ENCODE measurements at regions not wholly inside any gene's neighbourhood (a gene's known extent, or its start where the extent isn't known, plus 50 kb on each side); places are given as distances from the start of the nearest gene placed in this dataset.
"Not testable (repeated sequence)": the region's sequence is repeated elsewhere in the genome, so short reads cannot be mapped to it uniquely, and the experiment has no call there.

DNA sequence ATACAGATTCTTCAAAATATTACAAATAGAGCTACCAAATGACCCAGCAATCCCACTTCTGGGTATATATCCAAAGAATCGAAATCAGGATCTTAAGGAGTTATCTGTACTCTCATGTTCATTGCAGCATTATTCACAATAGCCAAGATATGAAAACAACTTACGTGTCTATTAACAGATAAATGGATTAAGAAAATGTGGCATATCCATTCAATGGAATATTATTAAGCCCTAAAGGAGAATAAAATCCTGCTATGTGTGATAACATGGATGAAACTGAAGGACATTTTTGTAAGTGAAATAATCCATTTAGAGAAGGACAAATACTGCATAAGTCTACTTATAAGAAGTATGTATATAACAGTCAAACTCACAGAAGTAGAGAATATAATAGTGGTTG, 450.6 kb downstream of the TMEM232 start:
- peaks cover 26% of the 10 kb centered on the region for H3K9me3 Mint-ChIP-seq
- no peaks in the 10 kb centered on the region for H3K27me3 ChIP-seq

DNA sequence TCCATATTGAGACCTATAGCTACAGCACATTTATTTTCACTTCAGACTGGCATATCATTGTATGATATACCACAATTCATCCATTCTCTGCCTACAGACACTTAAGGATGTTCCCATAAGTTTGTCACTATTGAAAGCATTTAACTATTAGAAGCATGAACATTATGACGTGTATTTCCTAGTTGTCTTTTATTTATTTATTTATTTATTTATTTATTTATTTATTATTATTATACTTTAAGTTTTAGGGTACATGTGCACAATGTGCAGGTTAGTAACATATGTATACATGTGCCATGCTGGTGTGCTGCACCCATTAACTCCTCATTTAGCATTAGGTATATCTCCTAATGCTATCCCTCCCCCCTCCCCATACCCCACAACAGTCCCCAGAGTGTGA, 448.0 kb downstream of the TMEM232 start:
- not testable (repeated sequence) for H3K4me3 Mint-ChIP-seq; H3K9me3 ChIP-seq (ENCODE audit: low read depth)

More for the DNA sequence above, 450.6 kb downstream of the TMEM232 start:
- H3K27ac Mint-ChIP-seq, result no peak overlapping the region
- H3K79me2 ChIP-seq (ENCODE audit: low read depth), result no peaks in the 10 kb centered on the region
- H3K36me3 ChIP-seq, result no peaks in the 10 kb centered on the region
- H3K4me1 ChIP-seq, result no peaks in the 10 kb centered on the region
- peaks cover 3% of the 10 kb centered on the region for H3K4me1 Mint-ChIP-seq
- H3K36me3 Mint-ChIP-seq, result peaks cover 5% of the 10 kb centered on the region
- no peak overlapping the region for H3K9ac ChIP-seq
- H3K4me2 ChIP-seq, result no peak overlapping the region
- H4K20me1 ChIP-seq (ENCODE audit: low read depth), result no peaks in the 10 kb centered on the region
- peaks cover 5% of the 10 kb centered on the region for H3K9me3 ChIP-seq (ENCODE audit: low read depth)
- no peaks in the 10 kb centered on the region for H3F3A ChIP-seq (ENCODE audit: low read depth)
- TF ChIP-seq, protein P1, sequence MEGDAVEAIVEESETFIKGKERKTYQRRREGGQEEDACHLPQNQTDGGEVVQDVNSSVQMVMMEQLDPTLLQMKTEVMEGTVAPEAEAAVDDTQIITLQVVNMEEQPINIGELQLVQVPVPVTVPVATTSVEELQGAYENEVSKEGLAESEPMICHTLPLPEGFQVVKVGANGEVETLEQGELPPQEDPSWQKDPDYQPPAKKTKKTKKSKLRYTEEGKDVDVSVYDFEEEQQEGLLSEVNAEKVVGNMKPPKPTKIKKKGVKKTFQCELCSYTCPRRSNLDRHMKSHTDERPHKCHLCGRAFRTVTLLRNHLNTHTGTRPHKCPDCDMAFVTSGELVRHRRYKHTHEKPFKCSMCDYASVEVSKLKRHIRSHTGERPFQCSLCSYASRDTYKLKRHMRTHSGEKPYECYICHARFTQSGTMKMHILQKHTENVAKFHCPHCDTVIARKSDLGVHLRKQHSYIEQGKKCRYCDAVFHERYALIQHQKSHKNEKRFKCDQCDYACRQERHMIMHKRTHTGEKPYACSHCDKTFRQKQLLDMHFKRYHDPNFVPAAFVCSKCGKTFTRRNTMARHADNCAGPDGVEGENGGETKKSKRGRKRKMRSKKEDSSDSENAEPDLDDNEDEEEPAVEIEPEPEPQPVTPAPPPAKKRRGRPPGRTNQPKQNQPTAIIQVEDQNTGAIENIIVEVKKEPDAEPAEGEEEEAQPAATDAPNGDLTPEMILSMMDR (IDR thresholded peaks at IDR 0.05), result no peak
- TF ChIP-seq EZH2phosphoT487 (IDR thresholded peaks at IDR 0.05) (no peak), EZH2 (IDR thresholded peaks at IDR 0.05) (no peak)
- no peak overlapping the region for H2AFZ ChIP-seq (replicated peaks)
- no peak overlapping the region for H3K4me3 Mint-ChIP-seq
- no peak for DNase-seq (ENCODE audit: low spot score)
- no peak overlapping the region for H3K4me3 ChIP-seq
- H3K27me3 Mint-ChIP-seq (ENCODE audit: insufficient read depth, low read depth), result peaks cover 5% of the 10 kb centered on the region
- H3K27ac ChIP-seq, result no peak overlapping the region

DNA sequence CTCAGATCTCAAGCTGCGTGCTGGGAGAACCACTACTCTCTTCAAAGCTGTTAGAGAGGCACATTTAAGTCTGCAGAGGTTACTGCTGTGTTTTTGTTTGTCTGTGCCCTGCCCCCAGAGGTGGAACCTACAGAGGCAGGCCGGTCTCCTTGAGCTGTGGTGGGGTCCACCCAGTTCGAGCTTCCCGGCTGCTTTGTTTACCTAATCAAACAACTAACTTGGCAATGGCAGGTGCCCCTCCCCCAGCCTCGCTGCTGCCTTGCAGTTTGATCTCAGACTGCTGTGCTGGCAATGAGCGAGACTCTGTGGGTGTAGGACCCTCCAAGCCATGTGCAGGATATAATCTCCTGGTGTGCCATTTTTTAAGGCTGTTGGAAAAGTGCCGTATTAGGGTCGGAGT, 442.4 kb downstream of the TMEM232 start:
- peaks cover 56% of the 10 kb centered on the region for H3K9me3 Mint-ChIP-seq
- not testable (repeated sequence) for H3K4me2 ChIP-seq; H4K20me1 ChIP-seq (ENCODE audit: low read depth); H3K27me3 ChIP-seq; H3K27ac ChIP-seq; H3K9ac ChIP-seq; H2AFZ ChIP-seq (replicated peaks); H3K36me3 ChIP-seq; DNase-seq (ENCODE audit: low spot score); H3K4me1 ChIP-seq; H3F3A ChIP-seq (ENCODE audit: low read depth); H3K4me1 Mint-ChIP-seq; H3K27ac Mint-ChIP-seq; H3K79me2 ChIP-seq (ENCODE audit: low read depth); H3K36me3 Mint-ChIP-seq; H3K4me3 ChIP-seq; H3K4me3 Mint-ChIP-seq; H3K27me3 Mint-ChIP-seq (ENCODE audit: insufficient read depth, low read depth); H3K9me3 ChIP-seq (ENCODE audit: low read depth)

More for the DNA sequence above, 448.0 kb downstream of the TMEM232 start:
- not testable (repeated sequence) for H3K9ac ChIP-seq; H4K20me1 ChIP-seq (ENCODE audit: low read depth); H3K4me1 ChIP-seq; H3K79me2 ChIP-seq (ENCODE audit: low read depth); DNase-seq (ENCODE audit: low spot score); H3K36me3 ChIP-seq; H3K4me1 Mint-ChIP-seq; H3K27me3 Mint-ChIP-seq (ENCODE audit: insufficient read depth, low read depth); H3K4me3 ChIP-seq; H2AFZ ChIP-seq (replicated peaks); H3K4me2 ChIP-seq; H3F3A ChIP-seq (ENCODE audit: low read depth); H3K27ac ChIP-seq; H3K27ac Mint-ChIP-seq; H3K27me3 ChIP-seq; H3K36me3 Mint-ChIP-seq
- H3K9me3 Mint-ChIP-seq, result peaks cover 44% of the 10 kb centered on the region

DNA sequence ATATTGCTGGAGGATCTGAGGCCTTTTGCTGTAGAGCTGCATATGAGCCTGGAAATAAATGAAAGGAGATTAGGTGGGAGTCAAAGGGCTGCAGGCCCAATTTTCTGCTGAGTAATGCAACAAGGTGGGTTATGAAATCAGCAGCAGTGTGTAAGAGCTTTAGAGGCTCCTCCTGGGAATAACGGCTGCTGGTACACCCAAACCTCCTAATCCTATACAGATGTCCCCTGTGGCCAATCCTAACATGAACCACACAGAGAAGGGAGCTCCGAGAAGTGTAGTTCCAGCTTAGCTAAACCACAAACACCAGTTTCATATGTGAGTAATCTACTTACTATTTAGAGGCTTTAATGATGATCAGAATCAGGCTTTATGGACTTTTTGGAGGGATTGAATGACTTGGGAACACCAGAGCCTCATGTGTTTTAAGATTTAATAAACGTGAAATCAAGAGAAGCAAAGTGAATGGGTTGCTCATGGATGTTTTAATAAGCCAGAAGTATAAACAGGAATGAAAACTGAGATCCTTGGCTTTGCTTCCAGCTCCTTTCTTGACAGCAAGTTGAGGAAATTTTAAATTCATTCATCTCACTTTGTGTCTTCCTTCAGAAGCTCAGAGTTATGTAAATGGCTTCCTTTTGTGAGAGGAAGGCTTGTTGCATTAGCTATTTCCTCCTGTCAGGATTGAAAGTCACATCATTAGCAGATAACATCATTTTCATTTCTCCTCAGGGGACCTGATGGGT, 437.5 kb downstream of the TMEM232 start:
- H3K36me3 ChIP-seq, result no peaks in the 10 kb centered on the region
- no peak overlapping the region for H2AFZ ChIP-seq (replicated peaks)
- no peaks in the 10 kb centered on the region for H3F3A ChIP-seq (ENCODE audit: low read depth)
- DNase-seq (ENCODE audit: low spot score), result no peak
- H3K79me2 ChIP-seq (ENCODE audit: low read depth), result no peaks in the 10 kb centered on the region
- H3K9me3 Mint-ChIP-seq, result peaks cover 20% of the 10 kb centered on the region
- H3K4me1 ChIP-seq, result no peaks in the 10 kb centered on the region
- no peaks in the 10 kb centered on the region for H4K20me1 ChIP-seq (ENCODE audit: low read depth)
- no peak overlapping the region for H3K4me3 ChIP-seq
- no peak overlapping the region for H3K27ac ChIP-seq
- TF ChIP-seq EZH2phosphoT487 (IDR thresholded peaks at IDR 0.05) (no peak), EZH2 (IDR thresholded peaks at IDR 0.05) (no peak)
- TF ChIP-seq, protein P1 (IDR thresholded peaks at IDR 0.05), result no peak
- H3K27ac Mint-ChIP-seq, result no peak overlapping the region
- H3K27me3 ChIP-seq, result no peaks in the 10 kb centered on the region
- H3K4me3 Mint-ChIP-seq, result no peak overlapping the region
- peaks cover 4% of the 10 kb centered on the region for H3K36me3 Mint-ChIP-seq
- peaks cover 2% of the 10 kb centered on the region for H3K27me3 Mint-ChIP-seq (ENCODE audit: insufficient read depth, low read depth)
- no peak overlapping the region for H3K9ac ChIP-seq
- H3K9me3 ChIP-seq (ENCODE audit: low read depth), result peaks cover 8% of the 10 kb centered on the region
- no peaks in the 10 kb centered on the region for H3K4me1 Mint-ChIP-seq
- no peak overlapping the region for H3K4me2 ChIP-seq

All from neural progenitor cell (in vitro differentiated cells).